Neural progenitor cell (in vitro differentiated cells): ENCODE measurements at regions not wholly inside any gene's neighbourhood (a gene's known extent, or its start where the extent isn't known, plus 50 kb on each side); places are given as distances from the start of the nearest gene placed in this dataset.

Experiments
- DNase-seq: peaks from one replicate; pipeline ENCODE4 v3.0.0-alpha.2; 2016; ENCODE audit warnings: low spot score
- H2AFZ ChIP-seq: fragments of 200-600 bp; sonication (generic); replicated peaks from 2 replicates; pipeline ENCODE4 v1.6.1; 2016; ENCODE audit warnings: antibody characterized with exemption
- H3F3A ChIP-seq: fragments of 200-600 bp; sonication (generic); 2 replicates; pipeline ENCODE4 v1.6.1; 2016; ENCODE audit warnings: antibody characterized with exemption, low read depth
- H3K27ac ChIP-seq: fragments of 200-600 bp; sonication (generic); 2 replicates; pipeline ENCODE4 v1.5.1; 2016; ENCODE audit warnings: mild to moderate bottlenecking
- H3K27me3 ChIP-seq: fragments of 200-600 bp; sonication (generic); 2 replicates; pipeline ENCODE4 v1.6.1; 2016; ENCODE audit warnings: mild to moderate bottlenecking, moderate library complexity
- H3K36me3 ChIP-seq: fragments of 200-600 bp; sonication (generic); 2 replicates; pipeline ENCODE4 v1.5.1; 2016
- H3K4me1 ChIP-seq: fragments of 200-600 bp; sonication (generic); 2 replicates; pipeline ENCODE4 v1.6.1; 2016; ENCODE audit warnings: mixed run types
- H3K4me2 ChIP-seq: fragments of 200-600 bp; sonication (generic); 2 replicates; pipeline ENCODE4 v1.6.1; 2016
- H3K4me3 ChIP-seq: fragments of 200-600 bp; sonication (generic); 2 replicates; pipeline ENCODE4 v1.5.1; 2016
- H3K79me2 ChIP-seq: fragments of 200-600 bp; sonication (generic); 2 replicates; pipeline ENCODE4 v1.6.1; 2016; ENCODE audit warnings: low read depth
- H3K9ac ChIP-seq: fragments of 200-600 bp; sonication (generic); 2 replicates; pipeline ENCODE4 v1.6.1; 2016
- H3K9me3 ChIP-seq: fragments of 200-600 bp; sonication (generic); 2 replicates; pipeline ENCODE4 v1.5.1; 2016; ENCODE audit warnings: low read depth
- H4K20me1 ChIP-seq: fragments of 200-600 bp; sonication (generic); 2 replicates; pipeline ENCODE4 v1.6.1; 2016; ENCODE audit warnings: low read depth
- H3K27ac Mint-ChIP-seq: 3 replicates; pipeline ENCODE4 v1.8.0; 2021; ENCODE audit warnings: mixed read lengths
- H3K27me3 Mint-ChIP-seq: 2 replicates; pipeline ENCODE4 v1.8.0; 2022; ENCODE audit warnings: low read depth, mild to moderate bottlenecking, inconsistent platforms, moderate library complexity, mixed read lengths; ENCODE audit not compliant: insufficient read depth
- H3K36me3 Mint-ChIP-seq: 3 replicates; pipeline ENCODE4 v1.8.0; 2021; ENCODE audit warnings: mixed read lengths
- H3K4me1 Mint-ChIP-seq: 3 replicates; pipeline ENCODE4 v1.8.0; 2021; ENCODE audit warnings: mixed read lengths
- H3K4me3 Mint-ChIP-seq: 3 replicates; pipeline ENCODE4 v1.8.0; 2021; ENCODE audit warnings: mild to moderate bottlenecking, moderate library complexity, mixed read lengths
- H3K9me3 Mint-ChIP-seq: 3 replicates; pipeline ENCODE4 v1.8.0; 2020; ENCODE audit warnings: mixed read lengths
- CTCF ChIP-seq: fragments of 200-600 bp; sonication (generic); IDR thresholded peaks from 2 replicates; pipeline ENCODE4 v1.5.1; 2017; ENCODE audit warnings: antibody characterized with exemption, mild to moderate bottlenecking
- EZH2 ChIP-seq: fragments of 200-600 bp; sonication (generic); IDR thresholded peaks from 2 replicates; pipeline ENCODE4 v1.6.1; 2017; ENCODE audit warnings: antibody characterized with exemption, mild to moderate bottlenecking, moderate library complexity
- EZH2phosphoT487 ChIP-seq: fragments of 200-600 bp; sonication (generic); IDR thresholded peaks from 2 replicates; pipeline ENCODE4 v1.6.1; 2017; ENCODE audit warnings: antibody characterized with exemption

- no peaks in the 10 kb centered on the region for H4K20me1 ChIP-seq
- H3K27me3 ChIP-seq, result no peaks in the 10 kb centered on the region
- DNase-seq, result no peak
- Mint-ChIP-seq H3K4me1 (peaks cover 3% of the 10 kb centered on the region), H3K27ac (no peak overlapping the region), H3K27me3 (no peaks in the 10 kb centered on the region), H3K9me3 (no peaks in the 10 kb centered on the region), H3K4me3 (no peak overlapping the region), H3K36me3 (no peaks in the 10 kb centered on the region)
- H3K27ac ChIP-seq, result no peak overlapping the region
- no peak overlapping the region for H2AFZ ChIP-seq
- H3K4me2 ChIP-seq, result no peak overlapping the region
- TF ChIP-seq CTCF, result no peak
- TF ChIP-seq EZH2phosphoT487, result no peak
- no peak overlapping the region for H3K9ac ChIP-seq
- H3K36me3 ChIP-seq, result no peaks in the 10 kb centered on the region
- H3K4me3 ChIP-seq, result no peak overlapping the region
- H3K4me1 ChIP-seq, result no peaks in the 10 kb centered on the region
- H3K9me3 ChIP-seq, result no peaks in the 10 kb centered on the region
- no peaks in the 10 kb centered on the region for H3K79me2 ChIP-seq
- no peaks in the 10 kb centered on the region for H3F3A ChIP-seq
Measured at GRCh38 chr4:15368856-15369255, 59.0 kb upstream of the C1QTNF7 start.

DNA sequence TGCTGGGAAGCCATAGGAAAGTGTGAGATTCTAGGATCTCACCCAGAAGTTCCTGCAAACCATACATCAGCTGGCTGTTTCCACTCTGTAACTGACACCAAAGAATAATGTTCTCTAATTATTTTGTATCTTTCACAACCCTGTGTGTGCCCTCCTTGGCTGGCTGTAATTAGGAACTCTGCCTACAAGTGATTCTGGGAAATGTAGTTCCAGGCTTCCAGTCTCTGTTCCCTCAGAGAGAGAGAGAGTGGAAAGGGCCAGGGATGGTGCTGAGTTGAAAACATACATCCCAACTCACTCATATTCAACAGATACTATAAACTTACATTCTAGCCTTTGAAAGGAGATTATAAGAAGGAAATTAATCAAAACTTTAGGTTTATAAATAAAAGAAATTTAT, 57.5 kb upstream of the C1QTNF7 start:
- Histone ChIP-seq H3K9me3 (no peaks in the 10 kb centered on the region), H3F3A (no peaks in the 10 kb centered on the region), H3K27me3 (no peaks in the 10 kb centered on the region), H3K4me2 (no peak overlapping the region), H3K79me2 (no peaks in the 10 kb centered on the region), H3K27ac (no peak overlapping the region), H3K4me1 (no peaks in the 10 kb centered on the region), H3K4me3 (no peak overlapping the region), H2AFZ (no peak overlapping the region), H4K20me1 (no peaks in the 10 kb centered on the region), H3K9ac (no peak overlapping the region), H3K36me3 (no peaks in the 10 kb centered on the region)
- H3K4me1 Mint-ChIP-seq, result peaks cover 3% of the 10 kb centered on the region
- no peaks in the 10 kb centered on the region for H3K36me3 Mint-ChIP-seq
- DNase-seq, result no peak
- no peaks in the 10 kb centered on the region for H3K27me3 Mint-ChIP-seq
- no peak overlapping the region for H3K4me3 Mint-ChIP-seq
- no peak for TF ChIP-seq EZH2
- no peak overlapping the region for H3K27ac Mint-ChIP-seq
- no peaks in the 10 kb centered on the region for H3K9me3 Mint-ChIP-seq

- H3K4me1 ChIP-seq, result peaks cover 3% of the 10 kb centered on the region
- Mint-ChIP-seq H3K4me1 (peaks cover 13% of the 10 kb centered on the region), H3K9me3 (no peaks in the 10 kb centered on the region), H3K4me3 (no peak overlapping the region), H3K36me3 (no peaks in the 10 kb centered on the region), H3K27me3 (no peaks in the 10 kb centered on the region), H3K27ac (no peak overlapping the region)
- H3K27ac ChIP-seq, result no peak overlapping the region
- DNase-seq, result no peak
- H3K4me3 ChIP-seq, result no peak overlapping the region
- H3F3A ChIP-seq, result no peaks in the 10 kb centered on the region
- H3K36me3 ChIP-seq, result no peaks in the 10 kb centered on the region
- H3K9ac ChIP-seq, result no peak overlapping the region
- TF ChIP-seq CTCF, result no peak
- no peak for TF ChIP-seq EZH2
- no peak for TF ChIP-seq EZH2phosphoT487
- H3K4me2 ChIP-seq, result no peak overlapping the region
- no peaks in the 10 kb centered on the region for H3K79me2 ChIP-seq
- H4K20me1 ChIP-seq, result no peaks in the 10 kb centered on the region
- no peak overlapping the region for H2AFZ ChIP-seq
- H3K9me3 ChIP-seq, result no peaks in the 10 kb centered on the region
- H3K27me3 ChIP-seq, result no peaks in the 10 kb centered on the region
Measured at GRCh38 chr4:15373363-15373762, 54.5 kb upstream of the C1QTNF7 start.

DNA sequence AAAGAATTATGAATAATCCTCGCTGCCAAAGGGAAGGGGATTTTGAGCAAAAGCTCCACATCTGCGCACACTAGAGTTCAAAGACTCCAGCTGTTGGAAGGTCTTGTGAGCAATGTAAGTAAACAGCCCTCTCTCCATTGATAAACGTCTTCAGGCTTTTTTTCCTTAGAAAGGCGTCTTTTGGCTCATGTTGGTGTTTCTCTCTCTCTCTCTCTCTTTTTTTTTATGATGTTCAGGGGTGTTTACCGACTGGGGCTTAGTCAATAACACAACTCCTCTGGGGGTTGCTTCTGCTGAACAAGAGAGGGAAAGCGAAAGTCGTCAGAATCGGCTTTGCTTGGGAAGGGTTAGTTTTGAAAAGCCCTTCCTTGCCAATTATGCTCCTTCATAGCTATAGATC, 53.2 kb upstream of the C1QTNF7 start:
- Histone ChIP-seq H2AFZ (no peak overlapping the region), H3K9me3 (no peaks in the 10 kb centered on the region), H3K4me2 (no peak overlapping the region), H3K27ac (no peak overlapping the region), H3K9ac (no peak overlapping the region), H3K4me3 (no peak overlapping the region), H3K79me2 (no peaks in the 10 kb centered on the region), H3K4me1 (peaks cover 4% of the 10 kb centered on the region), H3K27me3 (no peaks in the 10 kb centered on the region), H4K20me1 (no peaks in the 10 kb centered on the region), H3F3A (no peaks in the 10 kb centered on the region), H3K36me3 (no peaks in the 10 kb centered on the region)
- no peak for DNase-seq
- Mint-ChIP-seq H3K4me3 (no peak overlapping the region), H3K27ac (no peak overlapping the region), H3K4me1 (peaks cover 16% of the 10 kb centered on the region), H3K9me3 (no peaks in the 10 kb centered on the region), H3K36me3 (no peaks in the 10 kb centered on the region), H3K27me3 (no peaks in the 10 kb centered on the region)
- no peak for TF ChIP-seq CTCF
- no peak for TF ChIP-seq EZH2
- TF ChIP-seq EZH2phosphoT487, result no peak
